Liver (tissue), 8 donors: ENCODE measurements at regions not wholly inside any gene's neighbourhood (a gene's known extent, or its start where the extent isn't known, plus 50 kb on each side); places are given as distances from the start of the nearest gene placed in this dataset.

Experiments
- DNase-seq: peaks from one replicate; pipeline ENCODE4 v3.0.0-alpha.2; 2017; ENCODE audit warnings: low spot score
- H3K27ac ChIP-seq, 2 donors: one replicate each; pipeline ENCODE4 v1.7.0; 2013; ENCODE audit warnings: inconsistent platforms in 2 of 2, low read length in 2 of 2, control low read depth in 1 of 2, low read depth in 1 of 2, mild to moderate bottlenecking in 1 of 2
- H3K27me3 ChIP-seq, 4 donors: one replicate each; pipeline versions ENCODE4 v1.6.1 to v1.7.0; 2013; ENCODE audit warnings: low read length in 3 of 4, inconsistent platforms in 1 of 4, mild to moderate bottlenecking in 1 of 4, moderate library complexity in 1 of 4; ENCODE audit not compliant: control insufficient read depth in 4 of 4, insufficient read depth in 4 of 4
- H3K36me3 ChIP-seq, 4 donors: one replicate each; pipeline versions ENCODE4 v1.6.1 to v1.7.0; 2013; ENCODE audit warnings: low read length in 3 of 4, mild to moderate bottlenecking in 3 of 4, low read depth in 1 of 4, moderate library complexity in 1 of 4; ENCODE audit not compliant: control insufficient read depth in 4 of 4, insufficient read depth in 3 of 4
- H3K4me1 ChIP-seq, 4 donors: one replicate each; pipeline versions ENCODE4 v1.6.1 to v1.7.0; 2013; ENCODE audit warnings: low read length in 3 of 4, mild to moderate bottlenecking in 3 of 4, moderate library complexity in 1 of 4; ENCODE audit not compliant: control insufficient read depth in 4 of 4, insufficient read depth in 4 of 4
- H3K4me3 ChIP-seq, 3 donors: one replicate each; pipeline versions ENCODE4 v1.6.1 to v1.7.0; 2013; ENCODE audit warnings: low read length in 3 of 3, control low read depth in 1 of 3, low read depth in 1 of 3, mild to moderate bottlenecking in 1 of 3
- H3K9ac ChIP-seq, 2 donors: one replicate each; pipeline ENCODE4 v1.7.0; 2013; ENCODE audit warnings: low read length in 2 of 2, mild to moderate bottlenecking in 2 of 2, moderate library complexity in 2 of 2, control low read depth in 1 of 2, low read depth in 1 of 2
- H3K9me3 ChIP-seq, 4 donors: one replicate each; pipeline versions ENCODE4 v1.6.1 to v1.7.0; 2013; ENCODE audit warnings: low read length in 3 of 4; ENCODE audit not compliant: control insufficient read depth in 4 of 4
- CTCF ChIP-seq: fragments of 150-350 bp; IDR thresholded peaks from 2 replicates; pipeline ENCODE4 v1.5.1; 2017; ENCODE audit warnings: improper control_type of control experiment, low read depth, low read length; ENCODE audit not compliant: missing input control
- FOXA1 ChIP-seq: IDR thresholded peaks from 2 replicates; pipeline ENCODE4 v1.6.1; 2016; ENCODE audit warnings: antibody characterized with exemption
- JUND ChIP-seq, 2 donors: IDR thresholded peaks; 2 replicates each; pipeline ENCODE4 v1.6.1; 2016; ENCODE audit warnings: antibody characterized with exemption in 2 of 2
- NR2F2 ChIP-seq: IDR thresholded peaks from 2 replicates; pipeline ENCODE4 v1.6.1; 2016; ENCODE audit warnings: antibody characterized with exemption
- REST ChIP-seq: IDR thresholded peaks from 2 replicates; pipeline ENCODE4 v1.6.1; 2016; ENCODE audit warnings: antibody characterized with exemption, mild to moderate bottlenecking
- ZBTB33 ChIP-seq: IDR thresholded peaks from 2 replicates; pipeline ENCODE4 v1.6.1; 2016; ENCODE audit warnings: antibody characterized with exemption
- WGBS: extraction: QIAGEN DNeasy Blood & Tissue Kit; methylation state at CpG from one replicate; pipeline ENCODE4 v1.1.7; 2013; 5-methylcytosine and 5-hydroxymethylcytosine counted together
- donor health status: healthy.
- donor health status: healthy.
- donor health status: healthy.
- donor health status: healthy.
- donor health status: healthy.

GRCh38 chr4:18636001-18636585 is 614.5 kb upstream of the LCORL start:
- no peak for DNase-seq

More at GRCh38 chr4:18636001-18636585, 614.5 kb upstream of the LCORL start:
- WGBS: 64% methylated on average over 10 of the region's 10 CpGs
- Histone ChIP-seq H3K4me3 (no peak overlapping the region), H3K4me1 (no peaks in the 10 kb centered on the region), H3K9ac (no peak overlapping the region), H3K9me3 (peaks cover 0 to 2% (median 0%) of the 10 kb centered on the region in 4 donors), H3K27ac (no peak overlapping the region), H3K27me3 (no peaks in the 10 kb centered on the region), H3K36me3 (no peaks in the 10 kb centered on the region)
- TF ChIP-seq CTCF (no peak), NR2F2 (no peak), JUND (IDR thresholded peaks at IDR 0.05) (no peak), FOXA1 (no peak), ZBTB33 (no peak), REST (no peak)
